ENCODE measurements at regions not wholly inside any gene's neighbourhood (a gene's known extent, or its start where the extent isn't known, plus 50 kb on each side); places are given as distances from the start of the nearest gene placed in this dataset.

GRCh38 chrX:13201605-13202219, 118.1 kb downstream of the ATXN3L start:
- Histone ChIP-seq H3K27ac (ENCODE audit: low read depth, low read length) (no peak overlapping the region), H3K27me3 (ENCODE audit: control insufficient read depth, insufficient read depth, low read length) (no peaks in the 10 kb centered on the region), H3K4me3 (ENCODE audit: low read depth, low read length) (no peak overlapping the region), H3K9me3 (ENCODE audit: control insufficient read depth, insufficient read depth, low read length) (no peaks in the 10 kb centered on the region)
- no peak for DNase-seq (ENCODE audit: low read depth, low spot score)
- ChIA-PET CTCF (no interaction called here), POLR2A (no interaction called here)
- TF ChIP-seq CTCF (IDR thresholded peaks at IDR 0.05; ENCODE audit: low read depth, low read length), result no peak

GRCh38 chrX:13200398-13200797, 119.5 kb downstream of the ATXN3L start:
- Histone ChIP-seq H3K27me3 (ENCODE audit: control insufficient read depth, insufficient read depth, low read length) (no peaks in the 10 kb centered on the region), H3K27ac (ENCODE audit: low read depth, low read length) (no peak overlapping the region), H3K4me3 (ENCODE audit: low read depth, low read length) (no peak overlapping the region), H3K9me3 (ENCODE audit: control insufficient read depth, insufficient read depth, low read length) (no peaks in the 10 kb centered on the region)
- CTCF ChIA-PET, result no interaction called here
- no peak for TF ChIP-seq CTCF (IDR thresholded peaks at IDR 0.05; ENCODE audit: low read depth, low read length)
- no peak for DNase-seq (ENCODE audit: low read depth, low spot score)
- POLR2A ChIA-PET, result no interaction called here

- H3K9me3 ChIP-seq (ENCODE audit: control insufficient read depth, insufficient read depth, low read length), result no peaks in the 10 kb centered on the region
- no peak for DNase-seq (ENCODE audit: low read depth, low spot score)
- no peak for TF ChIP-seq CTCF (IDR thresholded peaks at IDR 0.05; ENCODE audit: low read depth, low read length)
- POLR2A ChIA-PET, result no interaction called here
- no peak overlapping the region for H3K27ac ChIP-seq (ENCODE audit: low read depth, low read length)
- no peaks in the 10 kb centered on the region for H3K27me3 ChIP-seq (ENCODE audit: control insufficient read depth, insufficient read depth, low read length)
- CTCF ChIA-PET, result no interaction called here
- no peak overlapping the region for H3K4me3 ChIP-seq (ENCODE audit: low read depth, low read length)
Observed at GRCh38 chrX:13198762-13199064, 121.1 kb downstream of the ATXN3L start.

GRCh38 chrX:13198056-13198761, 121.6 kb downstream of the ATXN3L start:
- Histone ChIP-seq H3K4me3 (ENCODE audit: low read depth, low read length) (no peak overlapping the region), H3K27me3 (ENCODE audit: control insufficient read depth, insufficient read depth, low read length) (no peaks in the 10 kb centered on the region), H3K27ac (ENCODE audit: low read depth, low read length) (no peak overlapping the region), H3K9me3 (ENCODE audit: control insufficient read depth, insufficient read depth, low read length) (no peaks in the 10 kb centered on the region)
- no peak for TF ChIP-seq CTCF (IDR thresholded peaks at IDR 0.05; ENCODE audit: low read depth, low read length)
- POLR2A ChIA-PET, result no interaction called here
- CTCF ChIA-PET, result no interaction called here
- DNase-seq (ENCODE audit: low read depth, low spot score), result no peak

- H3K9me3 ChIP-seq (ENCODE audit: control insufficient read depth, insufficient read depth, low read length), result no peaks in the 10 kb centered on the region
- TF ChIP-seq CTCF (IDR thresholded peaks at IDR 0.05; ENCODE audit: low read depth, low read length), result no peak
- no peak overlapping the region for H3K4me3 ChIP-seq (ENCODE audit: low read depth, low read length)
- DNase-seq (ENCODE audit: low read depth, low spot score), result no peak
- H3K27me3 ChIP-seq (ENCODE audit: control insufficient read depth, insufficient read depth, low read length), result no peaks in the 10 kb centered on the region
- ChIA-PET CTCF (interaction anchor here (0.7 kb wide), 1 partner anchor 250 kb away, joined by 3 read pairs; no protein-coding TSS in a partner anchor), POLR2A (no interaction called here)
- H3K27ac ChIP-seq (ENCODE audit: low read depth, low read length), result no peak overlapping the region
Observed at GRCh38 chrX:13196782-13197181, 123.1 kb downstream of the ATXN3L start.
